GM10248 (cell line): ENCODE measurements at regions not wholly inside any gene's neighbourhood (a gene's known extent, or its start where the extent isn't known, plus 50 kb on each side); places are given as distances from the start of the nearest gene placed in this dataset.

ENCODE experiments used
- CTCF ChIA-PET: fragments of 300-600 bp; sonication (Branson Sonifier 250); formaldehyde crosslinking; extraction: SDS; loops from one replicate; lab custom pipeline; 2021; ENCODE audit warnings: antibody characterized with exemption; lab: Yijun Ruan, JAX
- POLR2A ChIA-PET: fragments of 350-650 bp; sonication (Branson Sonifier 250); formaldehyde crosslinking; extraction: SDS; loops from one replicate; lab custom pipeline; 2020; ENCODE audit warnings: antibody characterized with exemption; lab: Yijun Ruan, JAX
- DNase-seq: peaks from one replicate; pipeline ENCODE4 v3.0.0; 2012; ENCODE audit errors: extremely low spot score
- TF ChIP-seq, protein P1 (sequence below): IDR thresholded peaks from 2 replicates; pipeline ENCODE4 v1.5.1; 2012; ENCODE audit warnings: mild to moderate bottlenecking, low read depth; ENCODE audit errors: extremely low read depth, missing control alignments, control extremely low read depth

DNA sequence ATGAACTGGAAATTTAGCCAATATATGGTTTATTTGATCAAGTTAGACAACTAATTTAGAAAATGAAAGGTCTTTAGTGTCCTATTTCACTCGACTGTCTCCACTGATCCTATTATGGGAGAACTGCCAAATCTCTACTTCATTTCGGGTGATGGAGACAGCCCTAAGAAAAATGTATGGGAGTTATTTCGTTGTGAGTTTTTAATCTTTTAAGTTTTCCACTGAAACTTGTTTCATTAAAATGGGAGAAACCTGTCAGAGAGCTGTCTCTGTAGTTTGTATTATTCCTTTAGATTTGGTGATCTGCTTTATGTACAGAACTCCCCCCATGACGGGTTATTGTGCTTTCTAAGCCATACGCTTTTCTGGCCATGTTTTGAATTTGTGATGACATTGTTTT is 899.7 kb downstream of the ADGRL2 start:
- CTCF ChIA-PET: no interaction called here
- POLR2A ChIA-PET: no interaction called here
- no peak for DNase-seq
- TF ChIP-seq, protein P1, sequence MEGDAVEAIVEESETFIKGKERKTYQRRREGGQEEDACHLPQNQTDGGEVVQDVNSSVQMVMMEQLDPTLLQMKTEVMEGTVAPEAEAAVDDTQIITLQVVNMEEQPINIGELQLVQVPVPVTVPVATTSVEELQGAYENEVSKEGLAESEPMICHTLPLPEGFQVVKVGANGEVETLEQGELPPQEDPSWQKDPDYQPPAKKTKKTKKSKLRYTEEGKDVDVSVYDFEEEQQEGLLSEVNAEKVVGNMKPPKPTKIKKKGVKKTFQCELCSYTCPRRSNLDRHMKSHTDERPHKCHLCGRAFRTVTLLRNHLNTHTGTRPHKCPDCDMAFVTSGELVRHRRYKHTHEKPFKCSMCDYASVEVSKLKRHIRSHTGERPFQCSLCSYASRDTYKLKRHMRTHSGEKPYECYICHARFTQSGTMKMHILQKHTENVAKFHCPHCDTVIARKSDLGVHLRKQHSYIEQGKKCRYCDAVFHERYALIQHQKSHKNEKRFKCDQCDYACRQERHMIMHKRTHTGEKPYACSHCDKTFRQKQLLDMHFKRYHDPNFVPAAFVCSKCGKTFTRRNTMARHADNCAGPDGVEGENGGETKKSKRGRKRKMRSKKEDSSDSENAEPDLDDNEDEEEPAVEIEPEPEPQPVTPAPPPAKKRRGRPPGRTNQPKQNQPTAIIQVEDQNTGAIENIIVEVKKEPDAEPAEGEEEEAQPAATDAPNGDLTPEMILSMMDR: no peak

DNA sequence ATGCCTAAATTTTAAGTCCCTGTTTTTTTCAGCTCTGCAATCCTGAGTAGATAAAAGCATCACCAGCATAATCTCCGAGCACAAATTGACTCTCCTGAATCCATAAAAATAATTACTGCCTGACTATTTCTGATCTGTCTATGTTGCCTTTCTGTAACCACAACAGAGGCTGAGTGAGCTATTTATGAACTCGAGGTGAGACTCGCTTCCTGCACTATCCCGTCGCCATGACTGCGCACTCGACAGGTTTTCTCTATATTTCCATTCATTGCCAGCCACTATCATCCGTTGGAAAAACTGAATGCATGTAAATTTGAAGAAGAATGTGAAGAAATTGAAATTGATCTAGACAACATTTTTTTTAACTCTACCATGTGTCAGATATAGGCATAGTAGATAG is 897.2 kb downstream of the ADGRL2 start:
- POLR2A ChIA-PET: no interaction called here
- TF ChIP-seq, protein P1: no peak
- CTCF ChIA-PET: no interaction called here
- DNase-seq: no peak

DNA sequence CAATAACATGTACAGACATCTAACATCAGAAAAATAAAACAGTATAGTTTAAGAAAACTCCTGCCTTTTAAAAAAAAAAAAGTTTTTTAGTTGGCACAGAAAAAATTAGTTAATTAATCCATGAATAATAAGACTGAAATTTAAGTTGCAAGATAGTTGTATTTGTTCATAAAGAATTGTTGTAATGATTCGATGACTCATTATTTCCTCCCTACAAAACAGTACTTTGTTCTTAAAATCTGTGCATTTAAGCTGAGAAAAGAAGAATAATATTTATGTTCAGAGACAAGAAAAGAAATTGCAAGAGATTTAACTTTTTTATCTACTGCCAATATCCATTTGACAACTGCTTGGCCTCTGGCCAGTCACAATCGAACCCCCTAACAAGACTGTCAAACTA is 894.7 kb downstream of the ADGRL2 start:
- ChIA-PET POLR2A (no interaction called here), CTCF (no interaction called here)
- TF ChIP-seq, protein P1: no peak
- DNase-seq: no peak

DNA sequence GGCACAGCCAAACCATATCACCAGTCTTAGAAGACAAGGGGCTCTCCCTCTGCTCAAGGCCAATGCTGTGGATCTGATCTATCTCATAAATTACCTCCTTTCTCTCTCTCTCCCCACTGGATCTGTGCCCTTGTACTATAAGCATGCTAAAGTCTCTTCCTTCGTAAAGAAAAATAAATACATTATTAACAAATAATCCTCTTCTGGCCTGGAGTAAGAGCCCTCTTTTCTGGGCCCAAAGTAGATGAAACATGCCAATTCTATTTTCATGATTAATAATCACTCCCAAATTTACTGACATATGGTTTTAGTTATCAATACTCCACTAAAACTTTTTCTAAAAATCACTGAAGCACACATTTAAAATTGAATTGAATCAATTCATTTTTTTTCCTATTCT is 889.7 kb downstream of the ADGRL2 start:
- POLR2A ChIA-PET: no interaction called here

DNA sequence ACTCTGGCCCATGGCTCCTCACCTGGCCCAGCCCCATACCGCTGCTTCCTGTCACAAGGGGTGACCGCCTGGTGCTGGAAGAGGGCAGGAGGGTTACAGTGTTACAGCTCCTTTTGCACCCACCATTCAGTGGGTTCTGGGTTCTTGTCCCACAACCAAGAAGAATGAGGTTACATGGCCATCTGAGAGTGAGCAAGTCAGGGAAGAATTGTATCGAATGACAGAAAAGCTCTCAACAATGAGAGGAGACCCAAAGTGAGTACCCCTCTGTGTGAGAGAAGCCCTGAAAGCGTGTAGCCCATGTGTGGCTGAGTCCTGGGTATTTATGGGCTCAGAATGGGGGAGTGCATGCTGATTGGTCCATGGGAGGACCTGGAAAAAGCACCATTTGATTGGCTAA is 888.5 kb downstream of the ADGRL2 start:
- POLR2A ChIA-PET: no interaction called here
- TF ChIP-seq, protein P1: no peak
- DNase-seq: no peak
- CTCF ChIA-PET: no interaction called here

More for the DNA sequence above, 889.7 kb downstream of the ADGRL2 start:
- DNase-seq: no peak
- TF ChIP-seq, protein P1: no peak
- CTCF ChIA-PET: no interaction called here

DNA sequence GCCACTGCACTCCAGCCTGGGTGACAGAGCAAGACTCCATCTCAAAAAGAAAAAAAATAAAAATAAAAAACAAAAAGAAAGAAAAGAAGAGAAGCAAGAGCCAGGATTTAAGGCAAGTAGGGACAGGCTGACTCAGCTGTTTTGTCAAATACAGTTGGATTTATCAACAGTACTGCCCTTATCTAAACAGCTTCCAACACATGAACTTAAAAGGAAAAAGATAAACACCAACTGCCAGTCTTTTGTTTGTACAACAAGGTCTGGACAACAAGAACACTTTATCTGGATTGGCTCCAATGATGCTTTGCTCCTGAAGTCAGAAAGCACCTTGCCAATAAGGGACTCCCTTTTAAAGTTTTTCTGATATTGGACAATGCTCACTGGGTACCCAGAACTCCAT is 886.0 kb downstream of the ADGRL2 start:
- CTCF ChIA-PET: no interaction called here
- TF ChIP-seq, protein P1: no peak
- POLR2A ChIA-PET: no interaction called here
- no peak for DNase-seq

DNA sequence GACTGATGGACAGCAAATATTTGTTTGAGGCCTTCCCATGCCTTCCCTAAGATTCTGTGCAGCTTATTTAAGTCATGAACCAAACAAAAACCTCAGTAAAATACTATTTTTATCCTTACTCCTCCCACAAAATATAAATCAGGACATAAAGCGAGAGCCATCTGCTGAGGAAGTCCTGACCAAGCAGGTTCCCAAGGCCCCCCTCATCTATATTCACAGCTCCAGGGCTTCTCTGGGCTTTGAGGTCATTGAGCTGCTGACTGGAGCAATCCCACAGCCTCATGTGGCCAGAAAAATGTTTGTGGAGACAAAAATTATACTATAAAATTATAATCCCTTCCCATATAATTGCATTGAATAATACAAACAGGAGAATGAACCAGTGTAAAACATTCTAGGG is 846.2 kb downstream of the ADGRL2 start:
- no peak for DNase-seq
- CTCF ChIA-PET: no interaction called here
- POLR2A ChIA-PET: no interaction called here
- TF ChIP-seq, protein P1: no peak
